PC-9 (cell line): ENCODE measurements at regions not wholly inside any gene's neighbourhood (a gene's known extent, or its start where the extent isn't known, plus 50 kb on each side); places are given as distances from the start of the nearest gene placed in this dataset.

ENCODE experiments used
- BruUV-seq: library from RNA; stranded (reverse); fragments of 400-500 nt; replicated peaks from 2 replicates; lab custom pipeline; 2021; lab: Mats Ljungman, UMichigan
- CTCF ChIA-PET: fragments of 300-600 bp; sonication (Branson Sonifier 250); formaldehyde crosslinking; loops from one replicate; lab custom pipeline; 2022; ENCODE audit warnings: antibody characterized with exemption; lab: Charles Lee
- POLR2A ChIA-PET: fragments of 300-600 bp; sonication (Branson Sonifier 250); formaldehyde crosslinking; loops from one replicate; lab custom pipeline; 2022; ENCODE audit warnings: antibody characterized with exemption; ENCODE audit not compliant: unreplicated experiment; lab: Charles Lee
- DNase-seq, 2 experiments: peaks; one replicate each; pipeline versions ENCODE4 v3.0.0 to v3.0.0-alpha.2; 2015 to 2022; ENCODE audit warnings: mixed read lengths in 1 of 2
- H2AFZ ChIP-seq: fragments of 200-600 bp; sonication (generic); 2 replicates; pipeline ENCODE4 v1.8.1; 2017; ENCODE audit warnings: antibody characterized with exemption
- H3F3A ChIP-seq: fragments of 200-600 bp; sonication (generic); 2 replicates; pipeline ENCODE4 v1.8.1; 2017; ENCODE audit warnings: antibody characterized with exemption, mild to moderate bottlenecking, low read depth; ENCODE audit not compliant: insufficient read depth
- H3K27ac ChIP-seq: fragments of 200-600 bp; sonication (generic); 2 replicates; pipeline ENCODE4 v1.6.1; 2016; ENCODE audit warnings: mixed run types
- H3K27me3 ChIP-seq: fragments of 200-600 bp; sonication (generic); 2 replicates; pipeline ENCODE4 v1.6.1; 2016; ENCODE audit warnings: low read depth, mixed run types; ENCODE audit not compliant: insufficient read depth
- H3K36me3 ChIP-seq: fragments of 200-600 bp; sonication (generic); 2 replicates; pipeline ENCODE4 v1.6.1; 2016; ENCODE audit warnings: low read depth, mixed run types
- H3K4me1 ChIP-seq: fragments of 200-600 bp; sonication (generic); replicated peaks from 2 replicates; pipeline ENCODE4 v1.6.1; 2016; ENCODE audit warnings: mixed run types; ENCODE audit not compliant: insufficient read depth
- H3K4me2 ChIP-seq: fragments of 200-600 bp; sonication (generic); 2 replicates; pipeline ENCODE4 v1.6.1; 2017; ENCODE audit warnings: mixed run types
- H3K4me3 ChIP-seq: fragments of 200-600 bp; sonication (generic); 2 replicates; pipeline ENCODE4 v1.6.1; 2016; ENCODE audit warnings: mixed run types
- H3K79me2 ChIP-seq: fragments of 200-600 bp; sonication (generic); 2 replicates; pipeline ENCODE4 v1.6.1; 2017; ENCODE audit warnings: low read depth, mixed run types
- H3K9me2 ChIP-seq: fragments of 200-600 bp; sonication (generic); 2 replicates; pipeline ENCODE4 v1.8.1; 2017; ENCODE audit warnings: mild to moderate bottlenecking; ENCODE audit not compliant: insufficient read depth
- H3K9me3 ChIP-seq: fragments of 200-600 bp; sonication (generic); 2 replicates; pipeline ENCODE4 v1.8.1; 2016; ENCODE audit warnings: low read depth; ENCODE audit not compliant: insufficient read depth
- H4K20me1 ChIP-seq: fragments of 200-600 bp; sonication (generic); 2 replicates; pipeline ENCODE4 v1.8.1; 2017; ENCODE audit not compliant: insufficient read depth
- CTCF ChIP-seq: fragments of 200-600 bp; sonication (generic); conservative IDR thresholded peaks from 2 replicates; pipeline ENCODE4 v1.6.1; 2017; ENCODE audit warnings: mixed run types, antibody characterized with exemption, mild to moderate bottlenecking, moderate library complexity
- EZH2 ChIP-seq: fragments of 200-600 bp; sonication (generic); IDR thresholded peaks from 2 replicates; pipeline ENCODE4 v1.8.0; 2017; ENCODE audit warnings: antibody characterized with exemption, low read depth
- intact Hi-C: fragments of 100-400 bp; cut with micrococcal nuclease; formaldehyde crosslinking; loops from one replicate; pipeline ENCODE4 v1.10.0; 2022; ENCODE audit not compliant: unreplicated experiment

- CTCF ChIA-PET: no interaction called here
- H2AFZ ChIP-seq: no peak overlapping the region
- H3K27ac ChIP-seq: no peak overlapping the region
- no TSS peak for BruUV-seq
- DNase-seq: no peak
- no peaks in the 10 kb centered on the region for H3K9me2 ChIP-seq
- H3K36me3 ChIP-seq: no peaks in the 10 kb centered on the region
- no peak overlapping the region for H3K4me3 ChIP-seq
- H3K79me2 ChIP-seq: no peaks in the 10 kb centered on the region
- no peak overlapping the region for H3K4me2 ChIP-seq
- H3K9me3 ChIP-seq: no peaks in the 10 kb centered on the region
- no peaks in the 10 kb centered on the region for H3K27me3 ChIP-seq
- no peaks in the 10 kb centered on the region for H4K20me1 ChIP-seq
- TF ChIP-seq CTCF (no peak), EZH2 (no peak)
- POLR2A ChIA-PET: no interaction called here
- no peaks in the 10 kb centered on the region for H3K4me1 ChIP-seq
- intact Hi-C loops: no loop called here
- no peaks in the 10 kb centered on the region for H3F3A ChIP-seq
These were observed 237.2 kb upstream of the PITX2 start for GRCh38 chr4:110860125-110860524.

GRCh38 chr4:110860901-110861300 lies 238.0 kb upstream of the PITX2 start:
- no TSS peak for BruUV-seq

DNA sequence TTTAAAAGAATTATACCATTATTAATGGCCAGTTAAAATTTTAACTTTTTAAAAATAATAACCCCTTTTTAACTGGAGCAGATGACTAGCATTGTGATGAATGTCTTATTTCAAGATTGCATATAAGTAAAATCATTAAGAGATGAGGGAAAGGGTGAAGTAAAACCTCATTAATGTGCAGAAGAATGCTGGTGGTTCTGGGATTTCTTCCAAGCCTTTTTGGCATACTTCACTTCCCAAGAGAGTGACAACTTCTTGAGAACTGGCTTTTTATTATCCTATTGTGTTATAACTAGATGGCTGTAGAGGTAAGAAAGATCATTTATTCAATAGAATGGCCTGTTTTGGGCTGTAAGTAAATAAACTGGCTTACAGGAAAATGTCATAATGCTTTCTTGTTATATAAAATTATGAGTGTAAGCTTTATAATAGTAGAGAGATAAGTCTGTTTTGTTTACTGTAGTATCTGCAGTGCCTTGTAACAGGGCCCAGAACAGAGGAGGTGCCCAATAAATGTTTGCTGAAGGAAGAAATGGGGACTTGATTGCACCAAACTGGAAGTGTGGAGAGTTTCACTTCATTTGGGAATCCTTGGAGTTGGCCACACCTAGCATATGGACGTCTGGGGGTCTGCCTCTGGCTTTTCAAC lies 242.9 kb upstream of the PITX2 start:
- ChIA-PET POLR2A (no interaction called here), CTCF (no interaction called here)
- Histone ChIP-seq H3K4me1 (no peaks in the 10 kb centered on the region), H2AFZ (no peak overlapping the region), H3K79me2 (no peaks in the 10 kb centered on the region), H3K9me3 (no peaks in the 10 kb centered on the region), H4K20me1 (no peaks in the 10 kb centered on the region), H3K4me3 (no peak overlapping the region), H3K27me3 (no peaks in the 10 kb centered on the region), H3K27ac (no peak overlapping the region), H3K36me3 (no peaks in the 10 kb centered on the region), H3F3A (no peaks in the 10 kb centered on the region), H3K9me2 (no peaks in the 10 kb centered on the region), H3K4me2 (no peak overlapping the region)
- TF ChIP-seq CTCF (no peak), EZH2 (no peak)
- DNase-seq: no peak
- no TSS peak for BruUV-seq
- intact Hi-C loops: no loop called here

More at GRCh38 chr4:110860901-110861300, 238.0 kb upstream of the PITX2 start:
- H3K4me3 ChIP-seq: no peak overlapping the region
- ChIA-PET POLR2A (no interaction called here), CTCF (no interaction called here)
- no peaks in the 10 kb centered on the region for H3K9me3 ChIP-seq
- no peaks in the 10 kb centered on the region for H3K27me3 ChIP-seq
- no peak overlapping the region for H2AFZ ChIP-seq
- TF ChIP-seq EZH2 (no peak), CTCF (no peak)
- no peak for DNase-seq
- H4K20me1 ChIP-seq: no peaks in the 10 kb centered on the region
- H3K79me2 ChIP-seq: no peaks in the 10 kb centered on the region
- no peaks in the 10 kb centered on the region for H3K9me2 ChIP-seq
- no peaks in the 10 kb centered on the region for H3F3A ChIP-seq
- no peak overlapping the region for H3K4me2 ChIP-seq
- no peak overlapping the region for H3K27ac ChIP-seq
- H3K36me3 ChIP-seq: no peaks in the 10 kb centered on the region
- H3K4me1 ChIP-seq: no peaks in the 10 kb centered on the region
- intact Hi-C loops: no loop called here
